ENCODE measurements at regions not wholly inside any gene's neighbourhood (a gene's known extent, or its start where the extent isn't known, plus 50 kb on each side); places are given as distances from the start of the nearest gene placed in this dataset.
A peak's percentile ranks its signal among the peaks of the same experiment; 100 is the strongest.
"Not testable (repeated sequence)": the region's sequence is repeated elsewhere in the genome, so short reads cannot be mapped to it uniquely, and the experiment has no call there.

- no peak for DNase-seq
Observed at GRCh38 chr14:105951399-105951798, 425.0 kb downstream of the TMEM121 start.

- DNase-seq: no peak
Observed at GRCh38 chr14:105952222-105952621, 425.8 kb downstream of the TMEM121 start.

DNA sequence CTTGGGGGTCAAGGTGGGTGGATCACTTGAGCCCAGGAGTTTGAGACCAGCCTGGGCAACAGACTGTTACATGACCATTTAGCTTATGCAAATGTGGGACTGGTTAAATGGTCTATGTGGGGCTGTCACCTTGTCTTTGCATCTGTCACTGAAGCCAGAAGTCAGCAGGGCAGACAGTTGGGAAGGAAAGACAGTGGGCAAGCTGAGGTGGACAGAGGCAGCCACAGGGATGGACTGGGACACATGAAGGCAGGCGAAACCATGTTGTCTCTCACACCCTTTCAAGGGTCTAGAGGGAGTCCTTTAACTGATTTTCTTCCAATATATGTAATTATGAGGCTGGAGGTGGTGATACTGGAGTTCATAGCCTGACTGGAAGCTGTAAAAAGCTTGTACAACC, 426.4 kb downstream of the TMEM121 start:
- DNase-seq: no peak

GRCh38 chr14:105961625-105962024, 435.2 kb downstream of the TMEM121 start:
- not testable (repeated sequence) for DNase-seq

DNA sequence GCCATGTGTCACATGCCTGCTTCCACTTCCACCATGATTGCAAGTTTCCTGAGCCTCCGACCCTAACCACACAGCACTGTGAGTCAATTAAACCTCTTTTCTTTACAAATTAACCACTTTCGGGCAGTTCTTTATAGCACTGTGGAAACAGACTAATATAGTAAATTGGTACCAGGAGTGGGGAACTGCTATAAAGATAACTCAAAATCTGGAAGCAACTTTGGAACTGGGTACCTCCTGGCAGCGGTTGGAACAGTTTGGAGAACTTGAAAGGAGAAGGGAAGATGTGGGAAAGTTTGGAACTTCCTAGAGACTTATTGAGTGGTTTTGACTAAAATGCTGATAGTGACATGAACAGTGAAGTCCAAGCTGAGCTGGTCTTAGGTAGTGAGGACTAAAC, 436.1 kb downstream of the TMEM121 start:
- DNase-seq: no peak

GRCh38 chr14:105968291-105968690, 441.9 kb downstream of the TMEM121 start:
- no peak for DNase-seq

DNA sequence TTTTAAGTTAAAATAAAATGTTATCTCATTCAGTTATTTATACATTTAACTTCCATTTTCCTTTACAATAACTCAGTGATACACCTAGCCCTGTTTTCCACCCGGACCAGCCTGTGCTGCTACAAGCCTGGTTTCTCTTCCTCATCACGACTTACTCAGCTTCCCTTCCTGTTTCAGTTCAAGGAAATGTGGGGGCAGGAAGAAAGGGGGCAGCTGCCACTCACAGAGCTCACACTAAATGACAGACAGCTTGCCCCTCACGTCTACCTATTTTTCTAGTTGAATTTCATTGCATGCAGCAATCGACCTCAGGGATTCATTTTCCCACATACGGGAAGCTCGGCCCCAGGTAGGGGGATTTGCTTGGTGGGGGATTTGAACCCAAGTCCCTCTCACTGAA, 442.6 kb downstream of the TMEM121 start:
- not testable (repeated sequence) for DNase-seq

- not testable (repeated sequence) for DNase-seq
Observed at GRCh38 chr14:105970821-105971220, 444.4 kb downstream of the TMEM121 start.

GRCh38 chr14:105971593-105972500, 445.5 kb downstream of the TMEM121 start:
- no peak for DNase-seq

- peak; percentile 54 to 66 for DNase-seq
Observed at GRCh38 chr14:105974902-105975301, 448.5 kb downstream of the TMEM121 start.

GRCh38 chr14:105978618-105979295, 452.4 kb downstream of the TMEM121 start:
- DNase-seq: no peak

- DNase-seq: no peak
Observed at GRCh38 chr14:105979446-105979845, 453.1 kb downstream of the TMEM121 start.

DNA sequence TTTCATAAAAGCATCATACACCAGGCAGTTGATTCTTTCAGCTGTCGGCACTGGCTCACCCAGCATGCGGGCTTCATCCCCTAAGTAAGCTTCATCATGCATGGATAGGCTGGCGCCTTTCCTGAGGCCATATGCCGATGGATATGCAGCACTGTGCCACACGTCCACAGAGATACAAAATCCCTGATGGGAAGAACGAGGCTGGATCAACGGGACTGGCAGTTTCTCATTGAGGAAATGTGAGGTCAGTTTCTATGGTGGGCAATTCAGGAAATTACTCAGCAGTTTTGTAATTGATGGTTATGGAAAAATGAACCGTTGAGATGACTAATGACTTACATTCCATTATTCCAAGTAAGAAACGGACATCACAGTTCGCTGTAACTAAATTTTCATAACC, 453.8 kb downstream of the TMEM121 start:
- DNase-seq: no peak

- not testable (repeated sequence) for DNase-seq
Observed at GRCh38 chr14:105981517-105982302, 455.3 kb downstream of the TMEM121 start.

DNA sequence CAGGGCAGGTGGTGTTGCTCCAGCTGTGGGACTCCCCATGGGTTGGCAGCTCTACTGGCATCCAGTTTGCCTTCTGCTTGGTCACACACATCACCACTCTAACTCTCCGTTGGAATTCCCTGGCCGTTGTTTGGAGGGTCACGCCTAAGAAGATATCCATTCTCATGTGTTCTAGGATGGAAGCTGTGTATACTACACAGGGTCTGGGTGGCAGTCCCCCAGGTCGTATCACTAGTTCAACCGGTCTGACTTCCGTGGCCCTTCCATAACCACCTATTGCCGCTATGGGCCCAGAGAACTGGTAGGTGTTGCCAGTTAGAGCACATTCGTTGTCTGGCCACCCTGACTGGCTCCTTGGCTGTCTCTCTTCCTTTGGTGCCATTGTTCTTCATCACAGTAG, 456.3 kb downstream of the TMEM121 start:
- DNase-seq: no peak

GRCh38 chr14:105986894-105987284, 460.5 kb downstream of the TMEM121 start:
- no peak for DNase-seq

DNA sequence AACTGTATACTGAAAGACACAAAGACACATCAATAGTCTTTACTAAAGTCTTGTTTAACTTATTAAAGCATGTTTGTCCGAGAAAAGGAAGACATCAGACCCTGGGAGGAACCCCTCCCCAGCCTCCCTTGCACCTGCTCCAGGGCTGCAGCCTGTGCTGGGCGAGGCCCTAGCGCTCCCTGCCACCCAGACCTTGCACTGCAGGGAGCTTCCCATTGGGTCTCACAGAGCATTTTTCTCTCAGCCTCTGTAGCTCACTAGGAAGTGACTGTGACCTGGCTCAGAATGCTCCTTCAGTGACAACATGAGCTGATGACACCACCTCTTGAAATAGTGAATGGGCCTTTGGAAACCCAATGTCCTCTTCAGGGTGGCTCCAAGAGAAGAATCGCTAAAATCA, 461.2 kb downstream of the TMEM121 start:
- DNase-seq: no peak

- DNase-seq: no peak
Observed at GRCh38 chr14:105989566-105990302, 463.4 kb downstream of the TMEM121 start.

- not testable (repeated sequence) for DNase-seq
Observed at GRCh38 chr14:105991677-105992076, 465.3 kb downstream of the TMEM121 start.

- DNase-seq: no peak
Observed at GRCh38 chr14:105993814-105994213, 467.4 kb downstream of the TMEM121 start.

DNA sequence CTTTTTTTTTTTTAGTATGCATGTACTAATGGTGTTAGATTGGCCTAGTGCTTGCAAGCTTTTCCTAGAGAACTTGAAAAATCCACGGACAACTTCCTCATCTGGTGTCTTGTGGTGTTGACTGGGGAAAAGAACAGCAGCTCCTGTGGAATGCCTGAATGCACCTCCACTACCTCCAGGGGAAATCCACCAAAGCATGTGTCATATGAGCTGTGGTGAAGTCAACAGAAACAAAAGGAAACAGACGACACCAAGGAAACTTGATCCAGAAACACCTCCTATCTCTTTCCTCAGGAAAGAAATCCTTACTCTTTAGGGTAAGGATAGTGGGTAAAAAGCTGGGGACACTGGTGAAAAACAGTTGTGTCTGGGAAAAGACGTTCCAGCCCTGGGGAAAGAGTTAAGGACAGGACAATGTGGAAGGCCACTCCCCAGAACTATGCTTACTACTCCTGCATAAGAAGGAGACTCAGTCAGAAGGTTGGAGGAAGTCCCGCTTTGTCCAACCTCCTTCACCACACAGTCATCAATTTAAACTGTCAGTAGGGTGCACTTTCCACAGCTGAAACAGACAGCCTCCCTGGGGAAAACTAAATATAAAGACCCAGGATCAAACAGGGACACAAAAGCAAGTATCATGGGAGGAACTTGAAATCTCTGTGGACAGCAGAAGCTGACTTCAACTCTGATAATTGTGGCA, 468.8 kb downstream of the TMEM121 start:
- DNase-seq: not testable (repeated sequence)

- not testable (repeated sequence) for DNase-seq
Observed at GRCh38 chr14:105998597-105998996, 472.2 kb downstream of the TMEM121 start.

Measured in stimulated activated CD4-positive, alpha-beta T cell treated with anti-CD3 and anti-CD28 coated beads, Interleukin-2, amount 100 ng/mL, for 48 hours (primary cell).